CD4-positive, alpha-beta T cell treated with Interleukin-4 for 1 hour (primary cell): ENCODE measurements at regions not wholly inside any gene's neighbourhood (a gene's known extent, or its start where the extent isn't known, plus 50 kb on each side); places are given as distances from the start of the nearest gene placed in this dataset.
"Not testable (repeated sequence)": the region's sequence is repeated elsewhere in the genome, so short reads cannot be mapped to it uniquely, and the experiment has no call there.

ENCODE experiments used
- DNase-seq, 2 donors: peaks; one replicate each; pipeline ENCODE4 v3.0.0-alpha.2; 2020 to 2022

GRCh38 chr15:99486371-99487336, 79.1 kb upstream of the MEF2A start:
- DNase-seq, result no peak

GRCh38 chr15:99487337-99487730, 78.5 kb upstream of the MEF2A start:
- no peak for DNase-seq

- DNase-seq, result no peak
These were observed 73.5 kb upstream of the MEF2A start for GRCh38 chr15:99492275-99492674.

GRCh38 chr15:99492716-99493115, 73.1 kb upstream of the MEF2A start:
- no peak for DNase-seq

- DNase-seq, result no peak
These were observed 72.3 kb upstream of the MEF2A start for GRCh38 chr15:99493461-99493860.

GRCh38 chr15:99494536-99495233, 71.1 kb upstream of the MEF2A start:
- not testable (repeated sequence) for DNase-seq

GRCh38 chr15:99495430-99496301, 70.1 kb upstream of the MEF2A start:
- no peak for DNase-seq

- DNase-seq, result no peak
These were observed 69.5 kb upstream of the MEF2A start for GRCh38 chr15:99496302-99496629.

- peak in 1 of 2 donors; percentile 52 for DNase-seq
These were observed 63.6 kb upstream of the MEF2A start for GRCh38 chr15:99502182-99502581.

GRCh38 chr15:99502661-99503060, 63.1 kb upstream of the MEF2A start:
- DNase-seq, result no peak

GRCh38 chr15:99503411-99503810, 62.4 kb upstream of the MEF2A start:
- DNase-seq, result no peak

GRCh38 chr15:99504071-99504822, 61.5 kb upstream of the MEF2A start:
- no peak for DNase-seq

GRCh38 chr15:99504823-99505551, 60.8 kb upstream of the MEF2A start:
- no peak for DNase-seq

- no peak for DNase-seq
These were observed 59.4 kb upstream of the MEF2A start for GRCh38 chr15:99506399-99506798.

GRCh38 chr15:99507016-99507503, 58.7 kb upstream of the MEF2A start:
- DNase-seq, result no peak

- DNase-seq, result no peak
These were observed 58.1 kb upstream of the MEF2A start for GRCh38 chr15:99507504-99508310.

- DNase-seq, result no peak
These were observed 57.5 kb upstream of the MEF2A start for GRCh38 chr15:99508311-99508645.

- DNase-seq, result no peak
These were observed 56.9 kb upstream of the MEF2A start for GRCh38 chr15:99508852-99509251.

GRCh38 chr15:99509686-99510461, 55.9 kb upstream of the MEF2A start:
- peak in 1 of 2 donors; percentile 45 for DNase-seq

GRCh38 chr15:99511531-99511865, 54.3 kb upstream of the MEF2A start:
- DNase-seq, result no peak
